ENCODE measurements at regions not wholly inside any gene's neighbourhood (a gene's known extent, or its start where the extent isn't known, plus 50 kb on each side); places are given as distances from the start of the nearest gene placed in this dataset.

DNA sequence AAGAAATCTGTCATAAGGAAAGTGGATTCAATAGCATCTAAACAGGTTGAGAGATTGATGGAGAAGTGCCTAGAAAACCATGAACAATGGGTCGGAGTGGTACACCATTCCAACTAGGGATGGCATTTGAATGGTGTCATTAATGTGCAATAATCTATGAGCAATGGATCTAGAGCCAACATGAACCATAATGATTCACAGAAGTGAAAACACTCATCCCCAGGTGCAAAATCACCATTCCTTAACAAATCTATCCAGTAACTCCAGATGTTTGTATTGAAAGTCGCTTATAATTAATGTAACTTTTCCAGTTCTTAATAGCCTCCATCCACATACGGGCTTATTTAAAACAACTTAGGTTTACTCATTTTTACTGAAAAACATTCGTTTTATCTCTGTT lies 201.3 kb upstream of the ADGRL4 start:
- TF ChIP-seq, protein P1, sequence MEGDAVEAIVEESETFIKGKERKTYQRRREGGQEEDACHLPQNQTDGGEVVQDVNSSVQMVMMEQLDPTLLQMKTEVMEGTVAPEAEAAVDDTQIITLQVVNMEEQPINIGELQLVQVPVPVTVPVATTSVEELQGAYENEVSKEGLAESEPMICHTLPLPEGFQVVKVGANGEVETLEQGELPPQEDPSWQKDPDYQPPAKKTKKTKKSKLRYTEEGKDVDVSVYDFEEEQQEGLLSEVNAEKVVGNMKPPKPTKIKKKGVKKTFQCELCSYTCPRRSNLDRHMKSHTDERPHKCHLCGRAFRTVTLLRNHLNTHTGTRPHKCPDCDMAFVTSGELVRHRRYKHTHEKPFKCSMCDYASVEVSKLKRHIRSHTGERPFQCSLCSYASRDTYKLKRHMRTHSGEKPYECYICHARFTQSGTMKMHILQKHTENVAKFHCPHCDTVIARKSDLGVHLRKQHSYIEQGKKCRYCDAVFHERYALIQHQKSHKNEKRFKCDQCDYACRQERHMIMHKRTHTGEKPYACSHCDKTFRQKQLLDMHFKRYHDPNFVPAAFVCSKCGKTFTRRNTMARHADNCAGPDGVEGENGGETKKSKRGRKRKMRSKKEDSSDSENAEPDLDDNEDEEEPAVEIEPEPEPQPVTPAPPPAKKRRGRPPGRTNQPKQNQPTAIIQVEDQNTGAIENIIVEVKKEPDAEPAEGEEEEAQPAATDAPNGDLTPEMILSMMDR (IDR thresholded peaks at IDR 0.05; ENCODE audit: control extremely low read depth in 1 of 3, insufficient read depth in 1 of 3, low read depth in 1 of 3, low read length in 3 of 3) = no peak
- no peak for TF ChIP-seq GTF2F1 (IDR thresholded peaks at IDR 0.05; ENCODE audit: borderline replicate concordance, low read depth, low read length)
- no peak for TF ChIP-seq MAFK (IDR thresholded peaks at IDR 0.05; ENCODE audit: low read depth, low read length)
- no peak for TF ChIP-seq SP1 (IDR thresholded peaks at IDR 0.05; ENCODE audit: low read depth, low read length)
- TF ChIP-seq JUND (IDR thresholded peaks at IDR 0.05; ENCODE audit: low read length) = no peak
- TF ChIP-seq YY1 (IDR thresholded peaks at IDR 0.05; ENCODE audit: low read depth, low read length) = no peak
- TF ChIP-seq POLR2AphosphoS5 (IDR thresholded peaks at IDR 0.05; ENCODE audit: low read depth, low read length) = no peak
- TF ChIP-seq POLR2A (IDR thresholded peaks at IDR 0.05; ENCODE audit: control extremely low read depth in 1 of 2, low read depth in 2 of 2, low read length in 2 of 2) = no peak
- TF ChIP-seq EGR1 (IDR thresholded peaks at IDR 0.05; ENCODE audit: borderline replicate concordance, low read depth, low read length) = no peak

All from H1 (cell line).